HFF-Myc (cell line): ENCODE measurements at regions not wholly inside any gene's neighbourhood (a gene's known extent, or its start where the extent isn't known, plus 50 kb on each side); places are given as distances from the start of the nearest gene placed in this dataset.
A peak's percentile ranks its signal among the peaks of the same experiment; 100 is the strongest.

Experiments used
- DNase-seq: peaks from one replicate; pipeline ENCODE4 v3.0.0-alpha.2; 2011; ENCODE audit warnings: low read depth; ENCODE audit errors: extremely low read depth
- H3K4me3 ChIP-seq: replicated peaks from 2 replicates; pipeline ENCODE4 v1.5.1; 2011; ENCODE audit warnings: low read depth, mild to moderate bottlenecking, control low read depth, low read length
- TF ChIP-seq, protein P1 (sequence below): IDR thresholded peaks from 2 replicates; pipeline ENCODE4 v1.5.1; 2012; ENCODE audit warnings: mild to moderate bottlenecking, low read depth, low read length, control low read depth; ENCODE audit errors: missing control alignments

DNA sequence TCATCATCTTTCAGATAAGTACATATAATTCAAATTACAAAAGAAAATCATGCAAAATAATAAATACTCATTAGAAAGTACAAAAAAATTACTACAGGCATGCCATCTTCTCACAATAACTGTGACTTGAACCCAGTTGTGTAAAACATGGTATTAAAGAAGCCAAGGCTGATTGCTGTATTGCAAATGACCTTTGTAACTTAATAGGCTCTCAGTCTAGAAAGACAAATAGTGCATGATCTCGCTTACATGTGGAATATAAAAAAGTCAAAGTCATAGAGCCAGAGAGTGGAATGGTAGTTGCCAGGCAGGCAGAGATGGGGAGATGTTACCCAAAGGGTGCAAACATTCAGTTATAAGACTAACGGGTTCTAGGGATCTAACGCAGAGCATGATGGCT, 626.1 kb downstream of the COL12A1 start:
- H3K4me3 ChIP-seq: no peak overlapping the region
- no peak for DNase-seq
- TF ChIP-seq, protein P1, sequence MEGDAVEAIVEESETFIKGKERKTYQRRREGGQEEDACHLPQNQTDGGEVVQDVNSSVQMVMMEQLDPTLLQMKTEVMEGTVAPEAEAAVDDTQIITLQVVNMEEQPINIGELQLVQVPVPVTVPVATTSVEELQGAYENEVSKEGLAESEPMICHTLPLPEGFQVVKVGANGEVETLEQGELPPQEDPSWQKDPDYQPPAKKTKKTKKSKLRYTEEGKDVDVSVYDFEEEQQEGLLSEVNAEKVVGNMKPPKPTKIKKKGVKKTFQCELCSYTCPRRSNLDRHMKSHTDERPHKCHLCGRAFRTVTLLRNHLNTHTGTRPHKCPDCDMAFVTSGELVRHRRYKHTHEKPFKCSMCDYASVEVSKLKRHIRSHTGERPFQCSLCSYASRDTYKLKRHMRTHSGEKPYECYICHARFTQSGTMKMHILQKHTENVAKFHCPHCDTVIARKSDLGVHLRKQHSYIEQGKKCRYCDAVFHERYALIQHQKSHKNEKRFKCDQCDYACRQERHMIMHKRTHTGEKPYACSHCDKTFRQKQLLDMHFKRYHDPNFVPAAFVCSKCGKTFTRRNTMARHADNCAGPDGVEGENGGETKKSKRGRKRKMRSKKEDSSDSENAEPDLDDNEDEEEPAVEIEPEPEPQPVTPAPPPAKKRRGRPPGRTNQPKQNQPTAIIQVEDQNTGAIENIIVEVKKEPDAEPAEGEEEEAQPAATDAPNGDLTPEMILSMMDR: no peak

DNA sequence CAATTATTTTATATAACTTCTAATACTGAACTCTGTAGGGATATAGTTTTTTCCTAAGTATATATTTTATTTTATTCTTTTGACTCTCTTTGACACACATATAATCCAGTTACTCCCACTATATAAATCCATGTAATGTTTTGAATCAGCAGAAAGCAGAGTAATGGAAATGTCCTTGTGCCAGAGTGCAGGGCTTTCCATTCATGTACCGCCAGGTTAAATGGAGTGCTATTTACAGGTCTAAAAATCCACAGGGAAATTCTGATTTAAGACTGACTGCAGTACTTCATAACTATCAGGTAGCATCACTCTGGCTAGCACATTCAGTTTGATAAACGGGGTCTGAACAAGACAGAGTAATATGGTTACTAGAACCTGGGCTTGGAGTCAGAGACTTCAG, 626.8 kb downstream of the COL12A1 start:
- DNase-seq: no peak
- H3K4me3 ChIP-seq: no peak overlapping the region
- TF ChIP-seq, protein P1: no peak

- no peak overlapping the region for H3K4me3 ChIP-seq
- DNase-seq: peak; percentile 80
- TF ChIP-seq, protein P1: no peak
Observed at GRCh38 chr6:74578339-74578738, 627.5 kb downstream of the COL12A1 start.

DNA sequence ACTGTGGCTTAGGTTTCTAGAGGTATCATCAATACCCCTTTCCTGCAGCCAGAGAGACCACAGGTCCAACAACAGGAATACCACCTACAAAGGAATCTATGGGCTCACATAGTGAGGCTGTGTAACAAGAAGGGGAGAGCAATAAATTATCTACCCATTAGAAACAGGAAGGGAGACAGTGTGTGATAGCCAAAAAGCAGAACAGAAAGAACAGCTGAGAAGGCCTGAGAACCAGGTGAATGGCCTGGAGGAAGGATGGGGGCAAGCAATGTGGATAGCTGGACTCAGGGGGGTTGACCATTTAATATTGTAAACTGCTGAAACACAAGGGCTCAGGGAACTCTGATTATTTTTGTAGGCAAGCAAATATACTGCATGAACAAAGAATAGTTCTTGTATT, 628.2 kb downstream of the COL12A1 start:
- H3K4me3 ChIP-seq: no peak overlapping the region
- no peak for DNase-seq
- TF ChIP-seq, protein P1: no peak

DNA sequence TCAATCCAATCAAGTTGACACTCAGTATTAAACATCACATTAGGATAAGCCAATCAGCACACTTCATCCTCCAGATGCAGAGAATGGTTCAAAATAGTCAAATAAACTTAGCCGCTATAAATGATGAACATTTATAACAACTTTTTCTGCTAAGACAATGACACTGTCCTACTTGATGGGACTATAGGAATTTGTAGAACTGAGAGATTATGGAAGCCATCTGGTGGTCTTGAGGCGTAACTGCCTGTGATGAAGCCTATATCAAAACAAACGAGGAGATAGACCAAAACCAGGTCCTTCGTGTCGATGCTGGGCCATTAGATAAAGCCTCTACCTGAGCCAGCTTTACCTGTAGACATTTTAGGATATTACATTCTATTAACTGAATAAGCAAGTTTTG, 631.1 kb downstream of the COL12A1 start:
- H3K4me3 ChIP-seq: no peak overlapping the region
- TF ChIP-seq, protein P1: peak; percentile 63
- DNase-seq: no peak

DNA sequence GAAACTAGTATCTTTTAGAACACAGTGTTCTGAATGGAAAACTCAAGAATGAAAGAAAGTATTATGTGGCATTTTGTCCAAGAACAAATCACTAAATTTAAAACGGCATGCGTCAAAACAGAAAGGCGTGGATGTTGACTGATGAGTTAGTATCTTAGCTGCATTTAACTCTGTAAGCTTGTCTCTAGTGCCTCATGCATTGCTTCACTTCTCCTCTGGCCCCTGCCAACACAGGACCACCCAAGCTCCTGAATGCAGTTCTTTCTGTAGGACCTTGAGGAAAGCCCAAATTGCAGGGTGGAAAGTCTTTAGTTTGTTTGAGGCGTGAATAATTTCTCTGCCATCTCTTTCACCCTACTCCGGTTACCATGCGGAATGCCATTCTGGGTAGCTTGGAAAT, 632.2 kb downstream of the COL12A1 start:
- no peak for DNase-seq
- H3K4me3 ChIP-seq: no peak overlapping the region
- TF ChIP-seq, protein P1: no peak

DNA sequence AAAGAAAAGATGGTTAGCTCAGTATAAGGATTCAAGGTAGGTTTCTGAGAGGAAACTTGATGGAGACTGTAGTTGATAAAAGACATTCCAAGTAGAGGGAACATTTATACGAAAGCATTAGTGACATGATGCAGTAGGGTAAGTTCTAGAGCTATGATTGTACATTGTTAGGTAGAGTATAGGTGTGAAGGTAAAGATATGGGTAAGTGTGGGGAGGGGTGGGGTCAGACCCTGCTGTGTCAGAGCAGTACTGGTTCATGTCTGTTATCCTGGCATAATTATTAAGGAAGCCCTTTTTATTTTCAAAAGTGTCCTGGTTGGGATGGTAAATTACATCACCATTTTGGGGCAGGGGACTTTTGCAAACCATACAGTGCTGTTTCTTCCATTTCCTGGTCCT, 635.8 kb downstream of the COL12A1 start:
- DNase-seq: no peak
- TF ChIP-seq, protein P1: no peak
- no peak overlapping the region for H3K4me3 ChIP-seq
